ENCODE measurements at regions not wholly inside any gene's neighbourhood (a gene's known extent, or its start where the extent isn't known, plus 50 kb on each side); places are given as distances from the start of the nearest gene placed in this dataset.
"Not testable (repeated sequence)": the region's sequence is repeated elsewhere in the genome, so short reads cannot be mapped to it uniquely, and the experiment has no call there.

GRCh38 chr14:29391231-29391630 is 536.4 kb downstream of the PRKD1 start:
- no peaks in the 10 kb centered on the region for H3K4me1 ChIP-seq
- DNase-seq (no peak), ATAC-seq (no peak)
- peaks cover 0 to 7% of the 10 kb centered on the region in 2 donors for H3K27me3 ChIP-seq
- H3K9me3 ChIP-seq, result no peaks in the 10 kb centered on the region
- H3K36me3 ChIP-seq, result no peaks in the 10 kb centered on the region
- intact Hi-C loops (cut with DNase I), result no loop called here
- no peak for TF ChIP-seq CTCF (IDR thresholded peaks at IDR 0.05)
- no peak overlapping the region for H3K27ac ChIP-seq
- H3K4me3 ChIP-seq, result no peak overlapping the region

GRCh38 chr14:29391801-29392200 is 535.8 kb downstream of the PRKD1 start:
- Histone ChIP-seq H3K4me1 (no peaks in the 10 kb centered on the region), H3K27me3 (peaks cover 0 to 7% of the 10 kb centered on the region in 2 donors), H3K27ac (no peak overlapping the region), H3K36me3 (no peaks in the 10 kb centered on the region), H3K9me3 (no peaks in the 10 kb centered on the region), H3K4me3 (no peak overlapping the region)
- ATAC-seq (no peak), DNase-seq (no peak)
- intact Hi-C loops (cut with DNase I), result no loop called here
- TF ChIP-seq CTCF (IDR thresholded peaks at IDR 0.05), result no peak

GRCh38 chr14:29392287-29392686 is 535.4 kb downstream of the PRKD1 start:
- ATAC-seq (no peak), DNase-seq (no peak)
- no peak overlapping the region for H3K27ac ChIP-seq
- no peaks in the 10 kb centered on the region for H3K9me3 ChIP-seq
- TF ChIP-seq CTCF (IDR thresholded peaks at IDR 0.05), result no peak
- no peaks in the 10 kb centered on the region for H3K36me3 ChIP-seq
- H3K4me3 ChIP-seq, result no peak overlapping the region
- no peaks in the 10 kb centered on the region for H3K4me1 ChIP-seq
- intact Hi-C loops (cut with DNase I), result no loop called here
- peaks cover 0 to 7% of the 10 kb centered on the region in 2 donors for H3K27me3 ChIP-seq

GRCh38 chr14:29403091-29403490 is 524.6 kb downstream of the PRKD1 start:
- Histone ChIP-seq H3K4me1 (no peaks in the 10 kb centered on the region), H3K27ac (no peak overlapping the region), H3K27me3 (no peaks in the 10 kb centered on the region), H3K36me3 (no peaks in the 10 kb centered on the region), H3K4me3 (no peak overlapping the region), H3K9me3 (peaks cover 0 to 26% of the 10 kb centered on the region in 2 donors)
- DNase-seq, result no peak
- no peak for ATAC-seq
- intact Hi-C loops (cut with DNase I), result no loop called here
- TF ChIP-seq CTCF (IDR thresholded peaks at IDR 0.05), result no peak

GRCh38 chr14:29410581-29410980 is 517.1 kb downstream of the PRKD1 start:
- intact Hi-C loops (cut with DNase I), result no loop called here

GRCh38 chr14:29414931-29415330 is 512.7 kb downstream of the PRKD1 start:
- H3K27ac ChIP-seq; H3K27me3 ChIP-seq; H3K4me1 ChIP-seq; intact Hi-C loops (cut with DNase I); H3K9me3 ChIP-seq; H3K36me3 ChIP-seq; H3K4me3 ChIP-seq; DNase-seq; ATAC-seq: not testable (repeated sequence)

More at GRCh38 chr14:29410581-29410980, 517.1 kb downstream of the PRKD1 start:
- H3K27ac ChIP-seq, result no peak overlapping the region
- ATAC-seq (no peak), DNase-seq (no peak)
- no peak overlapping the region for H3K4me3 ChIP-seq
- peaks cover 0 to 29% of the 10 kb centered on the region in 2 donors for H3K9me3 ChIP-seq
- TF ChIP-seq CTCF (IDR thresholded peaks at IDR 0.05), result no peak
- H3K4me1 ChIP-seq, result no peaks in the 10 kb centered on the region
- H3K36me3 ChIP-seq, result no peaks in the 10 kb centered on the region
- no peaks in the 10 kb centered on the region for H3K27me3 ChIP-seq

Measured in left lung (tissue), 4 donors.